Effector memory CD8-positive, alpha-beta T cell (primary cell): ENCODE measurements at regions not wholly inside any gene's neighbourhood (a gene's known extent, or its start where the extent isn't known, plus 50 kb on each side); places are given as distances from the start of the nearest gene placed in this dataset.

Experiments
- ATAC-seq: fragments of 150-1000 bp; cut with Tn5 transposase; replicated peaks from 2 replicates; pipeline ENCODE4 v1.10.0; 2021; ENCODE audit warnings: mild to moderate bottlenecking, moderate library complexity
- DNase-seq, 3 experiments: peaks; one replicate each; pipeline ENCODE4 v3.0.0; 2021
- H3K27ac Mint-ChIP-seq, 2 donors: one replicate each; pipeline ENCODE4 v1.8.0; 2022; ENCODE audit warnings: mild to moderate bottlenecking in 2 of 2, mixed read lengths in 2 of 2, moderate library complexity in 2 of 2
- H3K27me3 Mint-ChIP-seq, 2 donors: one replicate each; pipeline ENCODE4 v1.8.0; 2022; ENCODE audit warnings: mixed read lengths in 2 of 2
- H3K36me3 Mint-ChIP-seq: one replicate; pipeline ENCODE4 v1.8.0; 2022; ENCODE audit warnings: mild to moderate bottlenecking, moderate library complexity, mixed read lengths; ENCODE audit not compliant: insufficient read depth
- H3K4me1 Mint-ChIP-seq, 2 donors: one replicate each; pipeline ENCODE4 v1.8.0; 2022; ENCODE audit warnings: low read depth in 2 of 2, mixed read lengths in 2 of 2
- H3K4me3 Mint-ChIP-seq, 2 donors: one replicate each; pipeline ENCODE4 v1.8.0; 2022; ENCODE audit warnings: mild to moderate bottlenecking in 2 of 2, mixed read lengths in 2 of 2, moderate library complexity in 2 of 2
- H3K9me3 Mint-ChIP-seq, 2 donors: one replicate each; pipeline ENCODE4 v1.8.0; 2022; ENCODE audit warnings: mixed read lengths in 2 of 2

- Mint-ChIP-seq H3K4me1 (no peaks in the 10 kb centered on the region), H3K9me3 (peaks cover 0 to 4% of the 10 kb centered on the region in 2 donors), H3K36me3 (no peaks in the 10 kb centered on the region), H3K27me3 (no peaks in the 10 kb centered on the region), H3K4me3 (no peak overlapping the region), H3K27ac (no peak overlapping the region)
- ATAC-seq = no peak
- no peak for DNase-seq
Observed at GRCh38 chr4:135269125-135269890, 1067.7 kb upstream of the PABPC4L start.

GRCh38 chr4:135268369-135268768 is 1066.8 kb upstream of the PABPC4L start:
- no peaks in the 10 kb centered on the region for H3K27me3 Mint-ChIP-seq

GRCh38 chr4:135267148-135267865 is 1065.7 kb upstream of the PABPC4L start:
- H3K4me1 Mint-ChIP-seq = no peaks in the 10 kb centered on the region
- no peak for ATAC-seq
- peaks cover 3 to 7% of the 10 kb centered on the region in 2 donors for H3K9me3 Mint-ChIP-seq
- no peak overlapping the region for H3K4me3 Mint-ChIP-seq
- DNase-seq = no peak
- no peak overlapping the region for H3K27ac Mint-ChIP-seq
- H3K36me3 Mint-ChIP-seq = no peaks in the 10 kb centered on the region
- no peaks in the 10 kb centered on the region for H3K27me3 Mint-ChIP-seq

More at GRCh38 chr4:135268369-135268768, 1066.8 kb upstream of the PABPC4L start:
- Mint-ChIP-seq H3K36me3 (no peaks in the 10 kb centered on the region), H3K4me1 (no peaks in the 10 kb centered on the region), H3K4me3 (no peak overlapping the region), H3K27ac (no peak overlapping the region), H3K9me3 (peaks cover 0 to 4% of the 10 kb centered on the region in 2 donors)
- DNase-seq (no peak), ATAC-seq (no peak)

- H3K9me3 Mint-ChIP-seq = peaks cover 0 to 4% of the 10 kb centered on the region in 2 donors
- H3K4me3 Mint-ChIP-seq = no peak overlapping the region
- no peaks in the 10 kb centered on the region for H3K36me3 Mint-ChIP-seq
- DNase-seq (no peak), ATAC-seq (no peak)
- H3K4me1 Mint-ChIP-seq = no peaks in the 10 kb centered on the region
- no peaks in the 10 kb centered on the region for H3K27me3 Mint-ChIP-seq
- no peak overlapping the region for H3K27ac Mint-ChIP-seq
Observed at GRCh38 chr4:135256111-135256510, 1054.5 kb upstream of the PABPC4L start.

DNA sequence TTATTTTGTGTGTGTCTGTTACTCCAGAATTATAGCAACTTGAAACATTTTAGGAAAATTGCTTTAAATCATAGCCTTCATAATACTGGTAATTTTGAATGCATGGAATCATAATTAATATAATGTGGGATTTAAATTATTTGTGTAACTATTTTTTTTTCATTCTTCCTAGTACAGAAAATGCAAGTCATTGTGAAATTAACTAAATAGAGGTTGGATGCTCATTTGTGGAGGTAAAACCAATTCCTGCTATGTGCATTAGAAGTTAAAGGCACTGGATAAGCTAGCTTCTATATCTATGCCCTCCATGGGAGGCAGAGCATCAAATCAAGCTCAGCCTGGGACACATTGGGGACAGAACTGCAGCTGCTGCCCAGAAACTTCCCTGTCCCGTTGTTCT is 1048.5 kb upstream of the PABPC4L start:
- DNase-seq (no peak), ATAC-seq (no peak)
- Mint-ChIP-seq H3K27me3 (no peaks in the 10 kb centered on the region), H3K27ac (no peak overlapping the region), H3K36me3 (no peaks in the 10 kb centered on the region), H3K9me3 (no peaks in the 10 kb centered on the region), H3K4me1 (no peaks in the 10 kb centered on the region), H3K4me3 (no peak overlapping the region)

DNA sequence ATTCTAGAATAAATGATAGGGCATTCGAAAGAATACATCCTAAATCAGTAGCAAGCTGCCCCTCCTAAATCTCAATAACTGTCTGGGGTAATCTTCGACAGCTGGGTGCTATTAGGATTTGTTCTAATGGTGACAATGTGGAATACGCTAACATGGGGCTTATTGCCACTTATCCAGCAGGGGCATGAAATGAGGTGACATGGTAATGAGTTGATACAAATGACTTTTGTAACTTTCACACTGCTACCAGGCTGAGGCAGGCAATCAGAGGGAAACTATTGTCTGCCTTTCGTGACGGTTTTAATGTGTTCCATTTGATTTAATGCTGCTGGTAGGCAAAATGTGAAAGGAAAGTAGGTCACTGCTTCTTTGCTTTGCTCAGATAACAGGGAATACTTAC is 1047.4 kb upstream of the PABPC4L start:
- Mint-ChIP-seq H3K4me1 (no peaks in the 10 kb centered on the region), H3K9me3 (no peaks in the 10 kb centered on the region)

GRCh38 chr4:135244696-135245095 is 1043.1 kb upstream of the PABPC4L start:
- Mint-ChIP-seq H3K27ac (no peak overlapping the region), H3K4me3 (no peak overlapping the region), H3K36me3 (no peaks in the 10 kb centered on the region), H3K4me1 (no peaks in the 10 kb centered on the region), H3K9me3 (peaks cover 0 to 3% of the 10 kb centered on the region in 2 donors), H3K27me3 (no peaks in the 10 kb centered on the region)
- no peak for DNase-seq
- no peak for ATAC-seq

More for the DNA sequence above, 1047.4 kb upstream of the PABPC4L start:
- Mint-ChIP-seq H3K27ac (no peak overlapping the region), H3K4me3 (no peak overlapping the region), H3K36me3 (no peaks in the 10 kb centered on the region), H3K27me3 (no peaks in the 10 kb centered on the region)
- no peak for ATAC-seq
- DNase-seq = no peak

DNA sequence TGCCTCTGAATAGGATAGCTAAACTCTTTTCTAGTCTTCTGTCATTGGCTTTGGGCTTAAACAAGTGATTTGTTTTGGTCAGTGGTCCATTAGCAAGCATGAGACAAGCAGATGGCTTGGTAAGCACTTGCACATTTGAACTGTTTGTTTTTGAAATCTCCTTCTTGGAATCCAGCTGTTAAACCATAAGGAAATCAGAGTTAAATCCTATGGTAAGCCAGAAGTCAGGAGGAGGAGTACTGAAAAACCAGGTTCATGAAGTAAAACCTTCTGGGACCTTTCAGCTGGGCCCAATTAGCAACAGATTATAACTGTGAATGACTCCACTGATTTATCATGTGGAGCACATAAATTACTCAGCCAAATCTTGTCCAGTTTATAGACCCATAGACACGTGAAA is 1042.5 kb upstream of the PABPC4L start:
- no peak for ATAC-seq
- Mint-ChIP-seq H3K4me3 (no peak overlapping the region), H3K36me3 (no peaks in the 10 kb centered on the region), H3K4me1 (no peaks in the 10 kb centered on the region), H3K9me3 (peaks cover 0 to 4% of the 10 kb centered on the region in 2 donors), H3K27ac (no peak overlapping the region), H3K27me3 (no peaks in the 10 kb centered on the region)
- DNase-seq = no peak

GRCh38 chr4:135240796-135241195 is 1039.2 kb upstream of the PABPC4L start:
- no peak overlapping the region for H3K27ac Mint-ChIP-seq
- H3K4me3 Mint-ChIP-seq = no peak overlapping the region
- no peaks in the 10 kb centered on the region for H3K36me3 Mint-ChIP-seq
- no peaks in the 10 kb centered on the region for H3K4me1 Mint-ChIP-seq
- ATAC-seq = no peak
- H3K27me3 Mint-ChIP-seq = no peaks in the 10 kb centered on the region
- H3K9me3 Mint-ChIP-seq = peaks cover 0 to 4% of the 10 kb centered on the region in 2 donors
- DNase-seq = no peak

GRCh38 chr4:135239964-135240363 is 1038.4 kb upstream of the PABPC4L start:
- Mint-ChIP-seq H3K9me3 (peaks cover 0 to 4% of the 10 kb centered on the region in 2 donors), H3K36me3 (no peaks in the 10 kb centered on the region), H3K27ac (no peak overlapping the region), H3K4me1 (no peaks in the 10 kb centered on the region), H3K27me3 (no peaks in the 10 kb centered on the region), H3K4me3 (no peak overlapping the region)
- ATAC-seq (no peak), DNase-seq (no peak)

DNA sequence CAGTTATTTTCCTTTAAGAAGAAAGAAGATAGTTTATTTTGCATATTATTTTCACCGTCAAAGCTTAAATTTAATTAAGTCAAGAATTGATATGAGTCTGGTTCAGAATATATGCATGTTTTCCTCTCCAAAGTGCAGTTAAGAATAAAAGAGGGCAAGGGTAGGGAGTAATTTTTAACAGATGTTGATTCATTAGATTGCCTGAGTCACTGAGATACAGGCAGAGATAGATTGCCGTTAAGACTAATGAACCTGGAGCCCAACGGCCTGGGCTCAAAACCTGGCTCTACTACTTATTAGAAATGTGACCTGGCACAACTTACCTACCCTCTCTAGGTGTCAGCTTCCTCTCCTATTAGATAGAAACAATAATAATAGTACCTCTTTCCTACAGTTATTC is 1037.4 kb upstream of the PABPC4L start:
- Mint-ChIP-seq H3K4me1 (no peaks in the 10 kb centered on the region), H3K27ac (no peak overlapping the region), H3K4me3 (no peak overlapping the region), H3K9me3 (peaks cover 0 to 4% of the 10 kb centered on the region in 2 donors), H3K36me3 (no peaks in the 10 kb centered on the region), H3K27me3 (no peaks in the 10 kb centered on the region)
- no peak for DNase-seq
- no peak for ATAC-seq

DNA sequence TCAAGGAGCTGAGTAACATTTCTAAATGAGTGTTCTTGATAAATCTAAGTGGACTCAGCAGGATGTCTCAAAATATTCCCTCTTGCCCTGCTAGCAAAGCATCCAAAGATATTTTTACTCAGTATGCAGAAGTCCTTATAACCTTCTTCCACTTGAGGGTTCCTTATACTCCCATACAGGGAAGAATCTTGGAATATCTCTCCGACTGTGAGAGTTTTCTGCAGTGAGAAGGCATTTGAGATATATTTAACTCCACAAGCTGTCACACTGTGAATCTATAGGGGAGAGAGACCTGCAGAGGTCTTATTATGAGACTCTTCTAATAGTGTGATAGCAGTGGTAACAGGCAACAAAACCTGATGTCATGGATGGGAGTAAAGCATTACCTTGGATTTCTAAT is 1034.5 kb upstream of the PABPC4L start:
- H3K9me3 Mint-ChIP-seq = peaks cover 0 to 1% of the 10 kb centered on the region in 2 donors
- H3K36me3 Mint-ChIP-seq = no peaks in the 10 kb centered on the region
- ATAC-seq = no peak

GRCh38 chr4:135227842-135228241 is 1026.3 kb upstream of the PABPC4L start:
- ATAC-seq (no peak), DNase-seq (no peak)
- no peak overlapping the region for H3K27ac Mint-ChIP-seq
- no peaks in the 10 kb centered on the region for H3K4me1 Mint-ChIP-seq
- H3K36me3 Mint-ChIP-seq = no peaks in the 10 kb centered on the region
- no peak overlapping the region for H3K4me3 Mint-ChIP-seq
- no peaks in the 10 kb centered on the region for H3K27me3 Mint-ChIP-seq
- peaks cover 4 to 19% of the 10 kb centered on the region in 2 donors for H3K9me3 Mint-ChIP-seq

More for the DNA sequence above, 1034.5 kb upstream of the PABPC4L start:
- Mint-ChIP-seq H3K27me3 (no peaks in the 10 kb centered on the region), H3K27ac (no peak overlapping the region), H3K4me1 (no peaks in the 10 kb centered on the region), H3K4me3 (no peak overlapping the region)
- no peak for DNase-seq

DNA sequence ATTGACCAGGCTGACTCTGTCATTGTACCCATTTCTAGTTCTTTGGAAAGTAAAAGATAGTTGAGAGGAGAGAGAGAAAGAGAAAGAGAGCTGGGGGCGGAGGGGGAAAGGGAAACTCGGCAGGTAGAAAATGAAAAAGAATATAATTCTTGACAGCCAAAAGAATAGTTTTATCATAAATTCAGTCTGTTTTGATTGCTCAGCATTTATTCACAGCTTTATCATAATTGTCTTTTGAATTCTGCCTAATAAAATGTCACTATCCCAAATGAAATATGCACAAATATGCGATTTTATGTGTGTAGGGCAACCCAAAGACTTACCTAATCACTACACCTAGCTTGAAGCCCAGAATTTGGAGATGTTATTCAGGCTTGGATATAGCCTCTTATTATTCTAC is 1024.0 kb upstream of the PABPC4L start:
- Mint-ChIP-seq H3K36me3 (no peaks in the 10 kb centered on the region), H3K9me3 (peaks cover 4 to 19% of the 10 kb centered on the region in 2 donors), H3K4me3 (no peak overlapping the region), H3K27me3 (no peaks in the 10 kb centered on the region), H3K4me1 (no peaks in the 10 kb centered on the region), H3K27ac (no peak overlapping the region)
- DNase-seq (no peak), ATAC-seq (no peak)
